ENCODE measurements at regions not wholly inside any gene's neighbourhood (a gene's known extent, or its start where the extent isn't known, plus 50 kb on each side); places are given as distances from the start of the nearest gene placed in this dataset.

- DNase-seq, result no peak
Observed at GRCh38 chr2:220296174-220296573, 668.7 kb downstream of the SLC4A3 start.

DNA sequence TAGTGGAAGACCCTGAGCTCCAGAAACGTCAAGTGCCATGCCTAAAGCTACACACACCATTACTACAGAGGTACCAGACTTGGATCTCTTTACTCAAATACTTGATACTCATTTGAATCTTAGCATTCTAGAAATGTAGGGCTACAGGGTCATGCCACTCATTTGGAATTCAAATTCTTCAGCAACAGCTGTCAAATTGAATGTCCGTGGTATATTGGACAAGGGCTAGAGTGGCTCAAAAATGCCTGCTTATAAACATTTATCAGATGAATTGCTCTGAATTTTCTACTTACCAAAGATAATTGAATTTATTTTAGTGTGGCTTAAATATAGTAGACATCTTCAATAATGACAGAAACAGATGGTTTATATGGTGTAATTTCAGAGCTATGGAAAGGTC lies 669.7 kb downstream of the SLC4A3 start:
- DNase-seq, result no peak

DNA sequence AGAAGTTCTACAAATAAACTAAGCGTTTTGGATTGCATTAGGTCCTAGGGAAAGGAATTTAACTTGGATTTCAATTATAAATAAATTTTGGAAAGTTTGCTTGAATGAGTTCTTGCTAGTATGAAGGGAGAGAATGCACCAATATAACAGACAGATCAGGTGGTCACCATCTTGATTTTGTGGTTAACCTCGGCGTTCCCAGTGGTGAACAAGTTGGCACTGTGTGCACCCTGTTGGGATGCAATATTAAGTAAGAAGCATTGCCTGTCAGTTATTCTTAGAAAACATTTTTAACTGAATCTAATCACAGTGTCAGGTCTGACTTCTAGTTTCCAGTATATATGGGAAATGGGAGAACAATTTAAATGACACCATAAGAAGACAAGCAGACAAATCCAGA lies 673.4 kb downstream of the SLC4A3 start:
- DNase-seq, result no peak

DNA sequence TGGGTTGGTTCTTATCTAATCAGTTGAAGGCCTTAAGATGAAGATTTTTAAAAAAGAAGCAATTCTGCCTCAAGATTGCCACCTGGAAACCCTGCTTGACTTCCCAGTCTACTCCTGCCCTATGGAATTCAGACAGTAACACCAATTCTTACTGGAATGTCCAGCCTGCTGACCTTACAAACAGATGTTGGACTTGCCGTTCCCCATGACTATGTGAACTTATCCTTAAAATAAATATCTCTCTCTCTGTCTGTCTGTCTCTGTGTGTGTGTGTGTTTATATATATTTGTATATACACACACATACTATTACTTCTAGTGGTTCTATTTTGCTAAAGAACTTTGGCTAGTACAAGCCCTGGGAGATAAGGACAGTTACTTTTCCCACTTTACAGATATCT lies 675.3 kb downstream of the SLC4A3 start:
- no peak for DNase-seq

GRCh38 chr2:220309215-220309614 lies 681.8 kb downstream of the SLC4A3 start:
- no peak for DNase-seq

DNA sequence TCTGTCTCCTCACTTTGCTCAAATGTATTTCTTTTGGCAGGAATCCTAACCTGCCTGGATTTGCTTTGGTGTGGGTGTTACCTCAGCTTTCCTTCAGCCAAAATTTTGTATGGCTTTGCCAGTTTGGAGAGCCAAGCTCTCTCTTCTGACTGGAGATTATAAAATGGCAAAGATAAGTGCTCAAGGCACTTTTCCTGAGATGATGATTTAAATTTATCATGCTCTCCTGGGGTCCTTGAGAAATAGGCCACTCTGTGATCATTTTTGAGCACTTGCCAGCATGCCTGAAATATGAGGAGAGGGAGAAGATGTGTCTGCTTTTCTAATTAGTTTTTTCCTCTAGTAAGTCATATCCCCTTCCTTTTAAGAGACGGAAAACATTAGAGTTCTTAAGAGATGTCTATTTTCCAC lies 683.0 kb downstream of the SLC4A3 start:
- DNase-seq, result peak; percentile 56

GRCh38 chr2:220315098-220315823 lies 687.8 kb downstream of the SLC4A3 start:
- peak; percentile 72 for DNase-seq

GRCh38 chr2:220318037-220318436 lies 690.6 kb downstream of the SLC4A3 start:
- DNase-seq, result no peak

DNA sequence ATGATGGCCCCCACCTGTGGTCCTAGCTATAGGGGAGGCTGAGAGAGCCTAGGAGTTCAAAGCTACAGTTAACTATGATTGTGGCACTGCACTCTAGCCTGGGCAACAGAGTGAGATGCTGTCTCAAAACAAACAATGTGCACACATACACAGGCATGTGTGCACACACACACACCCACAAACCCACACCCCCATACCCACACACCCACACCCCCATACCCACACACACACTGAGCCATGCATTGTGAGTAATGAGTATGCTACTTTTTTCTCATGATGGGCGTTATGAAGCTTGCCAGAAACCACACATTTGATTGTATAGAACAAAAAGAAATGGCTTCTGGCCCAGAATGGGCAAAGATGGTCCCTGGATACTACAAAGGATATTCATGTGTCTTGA lies 691.1 kb downstream of the SLC4A3 start:
- no peak for DNase-seq

GRCh38 chr2:220320326-220320725 lies 692.9 kb downstream of the SLC4A3 start:
- no peak for DNase-seq

DNA sequence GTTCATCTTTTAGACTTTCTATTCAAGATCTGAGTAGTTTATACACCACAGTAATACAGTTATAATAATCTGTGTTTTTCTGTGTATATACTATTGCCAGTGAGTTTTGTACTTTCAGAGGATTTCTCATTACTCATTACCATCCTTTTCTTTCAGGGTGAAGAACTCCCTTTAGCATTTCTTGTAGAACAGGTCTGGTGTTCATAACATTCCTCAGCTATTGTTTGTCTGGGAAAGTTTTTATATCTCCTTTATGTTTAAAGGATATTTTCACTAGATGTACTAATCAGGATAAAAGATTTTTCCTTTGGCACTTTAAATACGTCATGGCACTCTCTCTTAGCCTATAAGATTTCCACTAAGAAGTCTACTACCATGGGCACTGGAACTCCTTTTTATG lies 705.5 kb downstream of the SLC4A3 start:
- DNase-seq, result no peak

DNA sequence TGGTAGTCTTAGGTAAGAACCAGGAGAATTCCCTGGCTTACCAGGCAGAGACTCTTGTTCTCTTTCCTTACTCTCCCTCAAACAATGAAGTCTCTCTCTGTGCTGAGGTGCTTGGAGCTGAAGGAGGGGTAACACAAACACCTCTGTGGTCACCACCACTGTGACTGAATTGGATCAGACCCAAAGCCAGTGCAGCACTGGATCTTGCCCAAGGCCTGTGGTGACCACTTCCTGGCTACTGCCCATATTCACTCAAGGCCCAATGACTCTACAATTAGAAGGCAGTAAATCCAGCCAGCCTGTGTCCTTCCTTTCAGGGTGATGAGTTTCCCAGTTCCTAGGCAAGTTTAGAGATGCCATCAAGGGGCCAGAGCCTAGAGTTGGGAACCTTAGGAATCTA lies 706.8 kb downstream of the SLC4A3 start:
- no peak for DNase-seq

GRCh38 chr2:220334871-220335590 lies 707.6 kb downstream of the SLC4A3 start:
- no peak for DNase-seq

GRCh38 chr2:220335591-220335915 lies 708.1 kb downstream of the SLC4A3 start:
- no peak for DNase-seq

DNA sequence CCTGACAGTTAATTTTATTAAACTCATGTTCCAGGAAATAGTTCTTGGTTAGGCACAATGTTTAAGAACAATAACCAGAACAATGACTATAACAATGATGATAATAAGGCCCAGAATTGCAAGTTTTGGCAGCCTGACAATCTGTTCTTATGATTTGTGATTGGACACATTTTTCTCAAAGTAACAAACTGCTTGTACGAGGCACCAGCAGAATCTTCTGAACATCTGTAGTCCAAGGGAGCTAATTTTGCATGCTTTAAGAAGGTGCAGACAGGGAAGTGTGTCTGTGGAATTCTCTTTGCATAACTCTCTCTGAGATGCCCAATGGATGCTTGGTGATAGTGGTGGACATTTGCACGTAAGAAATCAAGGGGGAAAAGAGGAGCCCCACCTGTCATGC lies 709.3 kb downstream of the SLC4A3 start:
- DNase-seq, result no peak

GRCh38 chr2:220337611-220338440 lies 710.4 kb downstream of the SLC4A3 start:
- DNase-seq, result no peak

DNA sequence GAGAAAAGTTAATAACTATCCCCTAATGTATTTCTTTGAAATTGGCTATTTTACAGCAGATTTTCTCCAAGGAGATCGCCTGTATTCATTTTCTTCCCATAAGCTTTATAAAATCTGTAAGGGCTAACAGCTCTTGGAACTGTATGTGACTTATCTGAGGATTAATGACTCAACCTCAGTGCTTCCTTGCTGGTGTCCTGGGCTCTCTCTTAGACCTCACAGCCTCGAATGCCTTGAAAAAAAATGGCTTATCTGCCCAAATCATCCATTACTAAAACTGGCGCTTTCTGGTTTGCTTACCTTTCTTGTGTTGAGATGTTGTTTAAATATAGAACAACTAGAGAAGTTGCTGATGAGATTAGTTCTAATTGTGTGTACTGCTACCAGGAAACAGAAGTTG lies 713.6 kb downstream of the SLC4A3 start:
- peak; percentile 45 for DNase-seq

GRCh38 chr2:220346919-220347318 lies 719.5 kb downstream of the SLC4A3 start:
- DNase-seq, result no peak

DNA sequence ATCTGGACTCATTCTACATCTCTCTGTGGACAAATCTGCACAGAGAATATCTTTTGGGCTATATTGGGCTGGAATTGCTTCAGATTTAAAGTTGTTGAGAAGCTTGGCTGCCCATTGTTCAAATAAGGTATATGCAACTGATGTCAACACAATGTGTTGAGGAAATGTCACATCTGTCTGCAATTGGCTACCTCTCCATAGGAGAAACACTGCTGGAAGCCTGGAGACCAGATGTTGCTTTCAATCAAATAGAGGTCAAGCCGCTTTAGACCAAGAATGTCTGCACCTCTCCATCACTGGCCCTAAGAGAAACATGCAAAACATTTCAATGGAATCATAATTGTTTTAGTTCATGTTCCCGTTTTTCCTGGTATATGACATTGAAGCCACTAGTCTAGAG lies 720.2 kb downstream of the SLC4A3 start:
- DNase-seq, result no peak

GRCh38 chr2:220348206-220348605 lies 720.8 kb downstream of the SLC4A3 start:
- DNase-seq, result no peak

DNA sequence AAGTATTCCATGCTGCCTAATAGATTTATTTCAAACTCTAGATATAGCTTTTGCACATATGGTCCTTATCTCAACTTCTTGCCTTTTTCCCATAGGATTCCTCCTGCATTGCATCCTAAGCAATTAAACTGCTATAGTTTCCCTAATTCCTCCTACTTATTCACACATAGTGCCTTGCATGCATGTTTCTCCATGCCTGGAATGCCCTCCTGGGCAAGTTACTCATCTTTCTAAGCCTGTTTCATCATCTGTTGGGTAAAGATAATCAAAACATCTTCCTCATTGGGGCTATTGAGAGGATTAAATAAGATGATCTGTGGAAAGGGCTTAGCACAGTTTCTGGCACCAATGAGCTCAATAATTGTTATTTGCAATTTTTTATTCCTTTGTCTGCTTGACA lies 726.5 kb downstream of the SLC4A3 start:
- DNase-seq, result peak; percentile 63

GRCh38 chr2:220356076-220356475 lies 728.6 kb downstream of the SLC4A3 start:
- no peak for DNase-seq

DNA sequence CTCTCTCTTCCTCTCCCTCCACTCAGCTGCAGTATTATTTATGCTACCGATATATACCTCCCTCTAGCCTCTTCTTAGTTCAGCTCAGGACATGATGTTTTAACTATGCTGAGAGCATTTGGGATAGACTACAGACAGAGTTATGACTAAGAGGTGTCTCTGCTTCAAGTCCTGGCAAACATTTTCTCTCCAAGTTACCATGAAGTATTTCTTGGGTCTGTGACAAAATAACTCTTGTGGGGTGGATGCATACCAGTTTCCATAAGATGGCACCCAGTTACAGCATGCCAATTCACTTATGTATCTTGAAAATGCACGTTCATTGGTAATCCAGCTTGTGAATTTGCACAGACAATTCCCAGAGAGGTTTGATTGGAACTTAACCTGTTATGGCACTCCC lies 737.6 kb downstream of the SLC4A3 start:
- peak; percentile 81 for DNase-seq

DNA sequence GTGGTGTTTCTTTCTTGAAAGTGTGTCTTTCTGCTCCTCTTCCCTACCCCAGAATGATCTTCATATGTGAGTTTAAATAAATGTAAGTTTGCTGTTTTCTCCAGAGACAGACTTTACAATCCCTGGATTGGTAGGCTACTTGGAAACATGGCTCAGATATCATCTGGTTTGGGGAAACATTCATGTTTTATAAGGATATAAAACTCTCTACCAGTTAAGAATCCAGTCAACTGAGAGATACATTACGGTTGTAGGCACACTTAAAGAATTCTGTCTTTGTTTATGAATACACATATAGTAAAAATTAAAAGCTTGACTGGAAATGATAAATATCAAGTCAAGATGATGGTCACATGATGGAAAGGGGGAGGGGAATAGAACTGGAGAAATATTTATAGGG lies 739.3 kb downstream of the SLC4A3 start:
- DNase-seq, result no peak

Measured in NCI-H226 (cell line).